ENCODE measurements at regions not wholly inside any gene's neighbourhood (a gene's known extent, or its start where the extent isn't known, plus 50 kb on each side); places are given as distances from the start of the nearest gene placed in this dataset.

- TF ChIP-seq CTCF (IDR thresholded peaks at IDR 0.05 in 4 of 5, conservative IDR thresholded peaks at IDR 0.05 in 1 of 5) (no peak), POLR2A (IDR thresholded peaks at IDR 0.05) (no peak)
Observed at GRCh38 chr1:95716550-95716949, 482.5 kb downstream of the RWDD3 start.

Measured in gastrocnemius medialis (tissue), 4 donors.